BE2C (cell line): ENCODE measurements at regions not wholly inside any gene's neighbourhood (a gene's known extent, or its start where the extent isn't known, plus 50 kb on each side); places are given as distances from the start of the nearest gene placed in this dataset.
"Not testable (repeated sequence)": the region's sequence is repeated elsewhere in the genome, so short reads cannot be mapped to it uniquely, and the experiment has no call there.

Experiments
- DNase-seq: peaks from one replicate; pipeline ENCODE4 v3.0.0-alpha.2; 2020
- H3K27me3 ChIP-seq: fragments of 250-450 bp; sonication (Bioruptor Pico); 2 replicates; pipeline ENCODE4 v1.5.1; 2020; ENCODE audit warnings: mild to moderate bottlenecking
- H3K36me3 ChIP-seq: fragments of 250-450 bp; sonication (Bioruptor Pico); 2 replicates; pipeline ENCODE4 v1.5.1; 2020; ENCODE audit warnings: mild to moderate bottlenecking
- H3K4me1 ChIP-seq: fragments of 250-450 bp; sonication (Bioruptor Pico); 2 replicates; pipeline ENCODE4 v1.5.1; 2020
- H3K4me3 ChIP-seq: 2 replicates; pipeline ENCODE4 v1.5.1; 2011; ENCODE audit warnings: low read depth, low read length
- H3K9me3 ChIP-seq: fragments of 250-450 bp; sonication (Bioruptor Pico); 2 replicates; pipeline ENCODE4 v1.5.1; 2020
- CTCF ChIP-seq: IDR thresholded peaks from 2 replicates; pipeline ENCODE4 v1.5.1; 2012; ENCODE audit warnings: mild to moderate bottlenecking, low read depth, low read length

- Histone ChIP-seq H3K4me1 (no peaks in the 10 kb centered on the region), H3K27me3 (no peaks in the 10 kb centered on the region), H3K4me3 (no peak overlapping the region), H3K36me3 (no peaks in the 10 kb centered on the region), H3K9me3 (no peaks in the 10 kb centered on the region; the same call in 1 of the 2 replicates)
- no peak for TF ChIP-seq CTCF
- no peak for DNase-seq
Observed at GRCh38 chr6:9040718-9041117, 605.4 kb upstream of the SLC35B3 start.

- DNase-seq: no peak
Observed at GRCh38 chr6:9039258-9039657, 603.9 kb upstream of the SLC35B3 start.

GRCh38 chr6:9028086-9028485 is 592.7 kb upstream of the SLC35B3 start:
- Histone ChIP-seq H3K27me3 (no peaks in the 10 kb centered on the region), H3K36me3 (no peaks in the 10 kb centered on the region), H3K4me3 (no peak overlapping the region), H3K9me3 (no peaks in the 10 kb centered on the region), H3K4me1 (no peaks in the 10 kb centered on the region)
- TF ChIP-seq CTCF: no peak
- no peak for DNase-seq

More at GRCh38 chr6:9039258-9039657, 603.9 kb upstream of the SLC35B3 start:
- no peaks in the 10 kb centered on the region for H3K36me3 ChIP-seq
- no peaks in the 10 kb centered on the region for H3K27me3 ChIP-seq
- no peaks in the 10 kb centered on the region; the same call in 1 of the 2 replicates for H3K9me3 ChIP-seq
- H3K4me3 ChIP-seq: no peak overlapping the region
- TF ChIP-seq CTCF: no peak
- no peaks in the 10 kb centered on the region for H3K4me1 ChIP-seq

GRCh38 chr6:9025796-9026394 is 590.5 kb upstream of the SLC35B3 start:
- no peak for TF ChIP-seq CTCF
- DNase-seq: no peak
- Histone ChIP-seq H3K27me3 (no peaks in the 10 kb centered on the region), H3K4me3 (no peak overlapping the region), H3K36me3 (no peaks in the 10 kb centered on the region), H3K9me3 (no peaks in the 10 kb centered on the region), H3K4me1 (no peaks in the 10 kb centered on the region)

GRCh38 chr6:9025228-9025627 is 589.9 kb upstream of the SLC35B3 start:
- H3K27me3 ChIP-seq: no peaks in the 10 kb centered on the region
- no peak for TF ChIP-seq CTCF
- H3K4me1 ChIP-seq: no peaks in the 10 kb centered on the region
- no peaks in the 10 kb centered on the region for H3K9me3 ChIP-seq
- H3K4me3 ChIP-seq: no peak overlapping the region
- DNase-seq: no peak
- H3K36me3 ChIP-seq: no peaks in the 10 kb centered on the region

- not testable (repeated sequence) for H3K4me3 ChIP-seq, H3K4me1 ChIP-seq, DNase-seq, H3K36me3 ChIP-seq, H3K9me3 ChIP-seq, H3K27me3 ChIP-seq
Observed at GRCh38 chr6:9024246-9024645, 588.9 kb upstream of the SLC35B3 start.

- H3K4me3 ChIP-seq: no peak overlapping the region
- no peak for TF ChIP-seq CTCF
- no peak for DNase-seq
- H3K27me3 ChIP-seq: no peaks in the 10 kb centered on the region
- no peaks in the 10 kb centered on the region for H3K4me1 ChIP-seq
- H3K9me3 ChIP-seq: no peaks in the 10 kb centered on the region
- no peaks in the 10 kb centered on the region for H3K36me3 ChIP-seq
Observed at GRCh38 chr6:9020001-9020400, 584.7 kb upstream of the SLC35B3 start.
